Stimulated activated CD8-positive, alpha-beta memory T cell treated with anti-CD3 and anti-CD28 coated beads, Interleukin-7, amount 100 ng/mL, for 24 hours (primary cell): ENCODE measurements at regions not wholly inside any gene's neighbourhood (a gene's known extent, or its start where the extent isn't known, plus 50 kb on each side); places are given as distances from the start of the nearest gene placed in this dataset.

ENCODE experiments used
- DNase-seq: peaks from one replicate; pipeline ENCODE4 v3.0.0-alpha.2; 2020; ENCODE audit warnings: low read depth

- no peak for DNase-seq
Observed at GRCh38 chr16:73151941-73152340, 104.0 kb upstream of the ZFHX3 start.

- DNase-seq = no peak
Observed at GRCh38 chr16:73151225-73151624, 103.3 kb upstream of the ZFHX3 start.

DNA sequence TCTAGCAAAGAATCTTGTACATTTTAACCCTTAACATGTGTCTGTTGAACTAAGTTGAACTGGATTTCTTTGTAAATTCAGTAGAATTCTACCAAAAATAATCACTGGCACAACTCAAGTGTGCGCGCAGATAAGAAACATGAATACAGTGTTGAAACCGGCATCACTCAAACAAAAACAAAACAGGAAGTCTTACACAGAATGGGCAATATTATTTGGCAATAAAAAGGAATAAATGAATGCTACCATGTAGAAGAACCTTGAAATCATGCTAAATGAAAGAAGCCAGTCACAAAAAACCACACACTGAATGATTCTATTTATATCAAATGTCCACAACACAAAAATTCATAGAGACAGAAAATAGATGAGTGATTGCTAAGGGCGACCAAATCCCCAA is 102.9 kb upstream of the ZFHX3 start:
- DNase-seq = no peak

DNA sequence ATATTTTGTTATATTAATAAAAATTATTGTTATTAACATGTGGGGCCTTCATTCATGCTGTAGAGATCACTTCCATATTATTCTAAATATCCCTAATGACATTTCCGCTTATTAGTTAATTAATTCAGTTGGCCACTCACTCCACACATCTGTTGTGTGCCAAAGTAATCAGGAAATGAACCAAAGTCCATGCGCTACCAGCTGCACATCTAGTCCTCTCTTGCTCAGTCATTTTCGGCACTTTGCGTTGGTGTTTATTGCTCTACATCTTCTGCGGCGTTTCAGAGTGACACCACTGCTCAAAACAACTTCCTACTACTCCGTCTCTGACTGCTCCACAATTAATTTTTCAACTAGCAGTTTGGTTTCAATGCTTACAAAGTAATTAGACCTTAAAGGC is 101.4 kb upstream of the ZFHX3 start:
- DNase-seq = no peak

- no peak for DNase-seq
Observed at GRCh38 chr16:73147958-73148357, 100.0 kb upstream of the ZFHX3 start.

DNA sequence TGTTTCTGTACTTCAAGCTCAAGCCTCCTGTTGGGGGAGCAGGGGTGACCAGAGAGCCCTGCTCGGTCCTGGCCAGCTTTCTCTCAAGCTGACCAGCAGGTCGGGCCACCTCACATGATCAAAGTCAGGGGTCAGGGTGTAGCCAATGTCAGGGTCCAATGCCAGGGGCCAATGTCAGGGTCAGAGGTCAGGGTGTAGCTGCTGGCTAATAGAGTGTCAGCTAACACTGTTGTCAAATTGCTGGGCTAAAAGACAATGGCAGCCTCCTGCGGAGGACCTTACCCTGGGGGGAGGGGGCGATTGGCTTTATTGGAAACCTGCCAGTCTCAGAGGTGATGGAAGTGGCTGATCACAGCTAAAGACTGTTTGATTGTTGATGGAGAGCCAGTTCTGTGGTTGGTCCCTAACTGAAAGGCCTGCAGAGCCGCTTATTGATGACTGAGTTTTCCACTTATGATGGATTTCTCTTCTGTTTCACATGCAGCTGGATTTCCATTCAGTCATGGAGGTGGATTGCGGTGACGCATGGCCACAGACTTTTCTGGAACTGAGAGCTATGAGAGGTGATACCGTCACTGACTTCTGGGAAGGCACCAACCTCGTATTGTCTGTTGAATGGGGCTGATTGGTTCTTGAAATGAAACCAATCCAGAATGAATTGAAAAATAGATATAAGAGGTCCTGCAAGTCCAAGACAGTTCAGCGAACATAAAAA is 97.4 kb upstream of the ZFHX3 start:
- DNase-seq = no peak

- no peak for DNase-seq
Observed at GRCh38 chr16:73143576-73144422, 95.9 kb upstream of the ZFHX3 start.

GRCh38 chr16:73143002-73143401 is 95.1 kb upstream of the ZFHX3 start:
- DNase-seq = no peak

DNA sequence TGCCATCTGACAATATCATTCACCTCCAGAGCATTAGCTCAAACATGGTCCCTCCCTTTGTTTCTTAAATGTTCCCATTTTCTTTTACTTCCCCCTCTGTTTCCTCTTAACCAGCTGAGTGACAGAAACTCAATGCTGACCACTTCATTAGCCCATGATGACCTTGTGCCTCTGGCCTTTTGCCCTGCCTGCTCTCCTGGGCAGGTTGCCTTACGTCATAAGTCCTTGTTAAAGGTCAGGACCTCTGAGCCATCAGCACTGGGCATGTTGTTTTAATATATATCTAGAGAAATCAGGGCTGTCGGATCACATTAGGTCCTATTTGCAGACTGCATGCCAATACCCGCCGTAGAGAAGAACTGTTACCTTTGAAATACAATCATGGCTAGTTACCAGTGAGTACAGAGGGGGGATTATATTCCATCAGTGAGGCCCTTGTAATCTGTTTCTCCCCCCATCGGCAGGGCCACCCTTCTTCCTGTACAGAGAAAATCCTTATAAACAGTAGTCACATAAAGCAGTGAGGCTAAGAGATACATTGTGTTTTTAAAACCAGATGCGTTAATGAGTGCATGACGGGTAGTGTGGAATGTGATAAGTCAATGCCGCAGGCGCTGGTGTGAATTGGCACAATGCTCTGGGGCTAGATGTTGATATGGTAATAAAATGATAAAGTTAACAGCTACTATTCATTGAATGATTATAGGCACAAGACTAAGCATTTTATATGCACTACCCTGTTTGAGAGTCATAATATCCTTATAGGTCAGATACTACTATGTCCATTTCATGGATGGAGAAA is 94.3 kb upstream of the ZFHX3 start:
- DNase-seq = no peak

- no peak for DNase-seq
Observed at GRCh38 chr16:73140929-73141328, 93.0 kb upstream of the ZFHX3 start.

DNA sequence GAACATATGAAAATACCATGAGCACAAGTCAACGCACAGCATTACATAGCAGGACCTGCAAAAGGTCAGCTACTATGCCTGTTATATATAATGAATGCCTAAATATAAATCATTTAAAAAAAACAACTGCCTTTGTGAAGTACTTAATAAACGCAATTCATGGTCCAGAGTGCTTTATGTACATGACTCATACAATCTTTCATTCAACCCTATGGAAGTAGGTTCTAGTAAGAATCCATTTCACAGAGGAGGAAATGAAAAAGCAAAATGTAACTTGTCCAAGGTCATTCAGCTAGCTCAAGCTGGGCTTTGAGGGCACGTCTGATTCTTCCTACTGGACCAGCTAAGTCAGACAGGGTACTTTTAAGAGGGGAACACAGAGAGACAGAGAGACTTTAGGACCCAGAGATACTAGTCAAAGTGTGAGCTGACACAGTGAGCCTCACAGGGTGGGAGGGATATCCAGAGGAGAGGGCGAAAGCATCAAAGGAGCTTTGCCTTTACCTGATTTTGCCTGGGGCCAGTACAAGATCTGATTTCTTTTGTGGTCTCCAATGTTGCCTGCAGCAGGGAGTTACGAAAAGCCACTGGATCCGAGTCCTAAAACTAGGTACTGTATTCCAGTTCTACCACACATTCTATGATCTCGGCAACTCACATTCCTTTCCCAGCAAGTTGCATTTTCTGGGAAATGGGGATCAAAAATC is 83.4 kb upstream of the ZFHX3 start:
- no peak for DNase-seq

DNA sequence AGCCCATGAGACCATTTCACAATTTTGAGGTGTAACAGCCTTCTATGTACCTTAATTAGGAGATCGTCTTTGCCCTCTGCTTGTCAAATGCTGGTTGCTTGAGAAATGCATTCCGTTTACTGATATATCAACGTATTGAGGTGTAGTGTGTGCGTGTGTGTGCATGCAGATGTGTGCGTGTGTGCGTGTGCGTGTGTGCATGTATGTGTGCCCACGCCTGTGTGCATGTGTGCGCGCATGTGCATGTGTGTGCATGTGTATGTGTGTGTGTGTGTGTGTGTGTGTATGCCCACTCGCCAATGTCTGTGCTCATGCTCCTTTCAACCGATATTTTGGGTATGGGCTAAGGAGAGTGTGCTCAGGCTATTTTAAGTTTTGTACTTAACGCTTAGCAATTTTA is 81.5 kb upstream of the ZFHX3 start:
- no peak for DNase-seq

DNA sequence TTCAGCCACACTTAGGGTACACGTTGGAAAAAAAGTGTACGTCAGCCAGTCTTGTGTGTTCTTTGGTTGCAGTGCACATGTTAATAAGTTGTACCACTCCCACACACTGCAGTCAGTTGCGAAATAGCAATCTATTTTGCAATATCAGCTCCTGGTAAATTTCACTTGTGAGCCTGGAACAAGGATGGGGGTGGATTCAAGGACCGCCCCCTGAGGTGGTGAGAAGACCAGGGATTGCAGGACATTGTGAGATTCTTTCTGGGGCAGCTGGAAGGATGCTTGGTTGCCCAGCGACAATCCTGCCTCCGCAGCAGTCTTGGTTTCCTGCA is 78.6 kb upstream of the ZFHX3 start:
- no peak for DNase-seq

DNA sequence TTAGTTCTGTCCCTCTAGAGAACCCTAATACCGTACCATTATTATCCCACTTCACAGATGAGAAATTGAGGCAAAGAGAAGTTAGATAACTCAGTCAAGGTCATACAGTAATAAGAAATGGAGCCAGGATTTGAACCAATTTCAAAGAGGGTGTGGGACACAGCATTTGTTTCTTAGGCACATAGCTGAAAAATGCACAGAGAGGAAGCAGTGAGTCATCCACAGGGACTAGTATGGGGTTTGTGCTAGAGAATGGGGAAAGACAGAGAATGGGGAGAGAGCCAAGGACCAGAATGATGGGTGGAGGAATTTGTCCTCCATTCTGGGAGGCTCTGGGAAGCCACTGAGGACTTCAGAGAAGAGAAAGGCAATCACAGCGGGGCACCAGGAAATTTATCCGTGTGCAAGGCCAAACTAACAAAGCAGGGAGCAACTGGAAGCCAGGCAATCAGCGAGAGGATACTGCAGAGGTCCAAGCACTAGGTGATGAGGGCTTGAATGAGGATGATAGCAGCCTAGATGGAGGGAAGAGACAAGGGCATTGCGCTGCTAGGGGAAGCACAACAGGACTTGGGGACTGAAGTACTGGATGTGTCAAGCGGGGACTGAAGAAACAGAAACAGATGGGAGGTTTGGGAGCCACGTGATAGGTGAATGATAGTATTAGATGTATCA is 78.1 kb upstream of the ZFHX3 start:
- no peak for DNase-seq

- DNase-seq = no peak
Observed at GRCh38 chr16:73124665-73125375, 76.9 kb upstream of the ZFHX3 start.

DNA sequence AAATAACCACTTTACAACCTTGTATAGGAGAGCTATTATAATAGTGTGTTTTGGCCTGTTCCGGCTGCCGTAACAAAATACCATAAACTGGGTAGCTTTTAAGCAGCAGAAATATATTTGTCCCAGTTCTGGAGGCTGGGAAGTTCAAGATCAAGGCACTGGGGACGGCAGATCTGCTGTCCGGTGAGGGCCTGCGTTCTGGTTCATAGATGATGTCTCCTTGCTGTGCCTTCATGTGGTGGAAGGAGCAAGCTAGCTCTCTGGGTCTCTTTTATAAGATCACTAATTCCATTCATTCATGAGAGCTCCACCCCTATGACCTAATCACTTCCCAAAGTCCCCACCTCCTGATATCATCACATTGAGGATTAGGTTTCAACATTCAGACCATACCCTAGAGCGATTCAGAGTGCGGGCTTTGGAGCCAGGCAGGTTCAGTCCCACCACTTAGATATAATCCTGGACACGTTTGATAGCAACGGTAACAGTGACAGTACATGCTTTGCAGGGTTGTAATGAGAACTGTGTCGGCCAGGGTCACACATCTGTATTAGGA is 76.2 kb upstream of the ZFHX3 start:
- DNase-seq = no peak

GRCh38 chr16:73122604-73123391 is 74.9 kb upstream of the ZFHX3 start:
- no peak for DNase-seq

GRCh38 chr16:73116576-73116975 is 68.6 kb upstream of the ZFHX3 start:
- DNase-seq = no peak

DNA sequence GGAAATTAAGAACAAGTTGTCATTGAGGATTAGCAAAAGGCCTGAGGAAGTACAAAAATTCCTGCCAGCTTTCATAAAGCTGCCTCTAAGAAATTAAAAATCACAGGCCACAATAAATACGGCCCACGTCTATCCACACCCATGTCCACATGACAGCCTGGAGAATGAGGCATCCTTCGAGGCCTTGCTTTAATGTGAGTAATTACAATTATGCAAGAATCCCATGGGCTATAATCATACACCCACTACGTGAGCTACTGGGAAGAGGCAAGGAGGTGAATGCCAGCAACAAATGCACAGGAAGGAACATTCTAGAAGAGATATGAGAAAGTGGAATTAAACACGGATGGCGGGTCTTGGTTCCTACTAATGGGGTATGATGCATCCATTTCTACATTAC is 65.4 kb upstream of the ZFHX3 start:
- no peak for DNase-seq
